ENCODE measurements at regions not wholly inside any gene's neighbourhood (a gene's known extent, or its start where the extent isn't known, plus 50 kb on each side); places are given as distances from the start of the nearest gene placed in this dataset.

DNA sequence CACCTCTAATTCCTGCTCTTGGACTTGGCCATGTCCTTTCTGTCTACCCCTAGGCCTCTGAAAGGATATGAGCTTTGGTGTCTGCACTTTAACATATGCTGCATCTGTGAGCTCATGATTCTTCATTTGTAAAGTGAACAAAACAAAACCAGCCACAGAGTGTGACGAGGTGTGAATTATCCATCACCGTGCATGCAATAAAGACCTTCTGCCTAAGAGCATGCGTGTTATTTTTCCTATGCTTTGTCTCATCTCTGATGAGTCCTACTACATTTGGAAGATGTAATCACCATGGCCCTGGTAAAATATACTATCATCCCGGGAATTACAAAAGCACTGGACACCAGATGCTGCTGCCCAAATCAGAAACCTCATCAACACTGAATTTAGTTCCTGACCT, 103.5 kb upstream of the KCNAB1 start:
- ATAC-seq, result no peak
- TF ChIP-seq CSRNP3 (CRISPR knock-in tag; IDR thresholded peaks at IDR 0.05), result no peak
- TF ChIP-seq TCF4 (CRISPR knock-in tag; IDR thresholded peaks at IDR 0.05; ENCODE audit: borderline replicate concordance), result 0 out of 2 replicates have a peak, but pooled peaks have one; percentile 23

DNA sequence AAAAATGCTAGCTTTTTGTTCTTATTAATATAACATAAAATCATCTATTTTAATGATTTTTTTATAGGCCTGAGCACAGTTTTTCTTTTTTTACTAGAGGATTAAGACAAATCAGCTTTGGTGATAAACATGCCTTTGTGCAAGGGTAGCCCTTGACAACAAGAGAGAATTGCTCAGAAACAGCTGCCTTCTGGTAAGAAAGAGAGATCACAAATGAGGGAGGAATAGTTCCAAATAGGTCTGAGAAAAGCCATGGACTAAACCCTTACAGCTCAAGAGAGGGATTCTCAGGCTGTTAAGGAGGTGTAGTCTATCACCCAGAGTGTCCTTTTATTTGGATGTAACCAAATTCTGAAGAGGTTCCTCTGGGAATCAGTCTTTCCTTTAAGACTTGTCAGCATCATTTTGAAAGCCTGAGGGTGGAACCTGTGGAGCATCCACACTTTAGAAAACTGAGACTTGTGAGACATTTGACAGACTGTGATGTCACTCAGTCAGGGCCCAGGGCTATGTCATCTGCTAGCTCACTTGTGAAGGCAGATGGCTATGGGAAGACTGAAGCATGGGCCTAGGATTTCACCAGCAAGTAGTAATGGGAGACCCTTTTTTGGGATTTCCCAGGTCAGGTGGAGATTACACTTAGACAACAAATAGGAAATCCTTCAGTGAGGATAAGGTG, 102.9 kb upstream of the KCNAB1 start:
- no peak for ATAC-seq
- no peak for TF ChIP-seq TCF4 (CRISPR knock-in tag; IDR thresholded peaks at IDR 0.05; ENCODE audit: borderline replicate concordance)
- TF ChIP-seq ZNF565 (CRISPR knock-in tag; conservative IDR thresholded peaks at IDR 0.05; ENCODE audit: low read depth), result no peak
- TF ChIP-seq OSR1 (CRISPR knock-in tag; IDR thresholded peaks at IDR 0.05), result no peak
- TF ChIP-seq TOX (CRISPR knock-in tag; IDR thresholded peaks at IDR 0.05; ENCODE audit: borderline replicate concordance), result no peak
- TF ChIP-seq, protein P1, sequence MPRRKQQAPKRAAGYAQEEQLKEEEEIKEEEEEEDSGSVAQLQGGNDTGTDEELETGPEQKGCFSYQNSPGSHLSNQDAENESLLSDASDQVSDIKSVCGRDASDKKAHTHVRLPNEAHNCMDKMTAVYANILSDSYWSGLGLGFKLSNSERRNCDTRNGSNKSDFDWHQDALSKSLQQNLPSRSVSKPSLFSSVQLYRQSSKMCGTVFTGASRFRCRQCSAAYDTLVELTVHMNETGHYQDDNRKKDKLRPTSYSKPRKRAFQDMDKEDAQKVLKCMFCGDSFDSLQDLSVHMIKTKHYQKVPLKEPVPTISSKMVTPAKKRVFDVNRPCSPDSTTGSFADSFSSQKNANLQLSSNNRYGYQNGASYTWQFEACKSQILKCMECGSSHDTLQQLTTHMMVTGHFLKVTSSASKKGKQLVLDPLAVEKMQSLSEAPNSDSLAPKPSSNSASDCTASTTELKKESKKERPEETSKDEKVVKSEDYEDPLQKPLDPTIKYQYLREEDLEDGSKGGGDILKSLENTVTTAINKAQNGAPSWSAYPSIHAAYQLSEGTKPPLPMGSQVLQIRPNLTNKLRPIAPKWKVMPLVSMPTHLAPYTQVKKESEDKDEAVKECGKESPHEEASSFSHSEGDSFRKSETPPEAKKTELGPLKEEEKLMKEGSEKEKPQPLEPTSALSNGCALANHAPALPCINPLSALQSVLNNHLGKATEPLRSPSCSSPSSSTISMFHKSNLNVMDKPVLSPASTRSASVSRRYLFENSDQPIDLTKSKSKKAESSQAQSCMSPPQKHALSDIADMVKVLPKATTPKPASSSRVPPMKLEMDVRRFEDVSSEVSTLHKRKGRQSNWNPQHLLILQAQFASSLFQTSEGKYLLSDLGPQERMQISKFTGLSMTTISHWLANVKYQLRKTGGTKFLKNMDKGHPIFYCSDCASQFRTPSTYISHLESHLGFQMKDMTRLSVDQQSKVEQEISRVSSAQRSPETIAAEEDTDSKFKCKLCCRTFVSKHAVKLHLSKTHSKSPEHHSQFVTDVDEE (CRISPR knock-in tag; IDR thresholded peaks at IDR 0.05), result no peak
- TF ChIP-seq, protein P2, sequence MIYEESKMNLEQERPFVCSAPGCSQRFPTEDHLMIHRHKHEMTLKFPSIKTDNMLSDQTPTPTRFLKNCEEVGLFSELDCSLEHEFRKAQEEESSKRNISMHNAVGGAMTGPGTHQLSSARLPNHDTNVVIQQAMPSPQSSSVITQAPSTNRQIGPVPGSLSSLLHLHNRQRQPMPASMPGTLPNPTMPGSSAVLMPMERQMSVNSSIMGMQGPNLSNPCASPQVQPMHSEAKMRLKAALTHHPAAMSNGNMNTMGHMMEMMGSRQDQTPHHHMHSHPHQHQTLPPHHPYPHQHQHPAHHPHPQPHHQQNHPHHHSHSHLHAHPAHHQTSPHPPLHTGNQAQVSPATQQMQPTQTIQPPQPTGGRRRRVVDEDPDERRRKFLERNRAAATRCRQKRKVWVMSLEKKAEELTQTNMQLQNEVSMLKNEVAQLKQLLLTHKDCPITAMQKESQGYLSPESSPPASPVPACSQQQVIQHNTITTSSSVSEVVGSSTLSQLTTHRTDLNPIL (CRISPR knock-in tag; IDR thresholded peaks at IDR 0.05; ENCODE audit: low read depth), result no peak
- no peak for TF ChIP-seq ZFP3 (CRISPR knock-in tag; IDR thresholded peaks at IDR 0.05)
- TF ChIP-seq ZFP30 (CRISPR knock-in tag; IDR thresholded peaks at IDR 0.05), result no peak
- TF ChIP-seq CSRNP3 (CRISPR knock-in tag; IDR thresholded peaks at IDR 0.05), result no peak
- TF ChIP-seq CSDC2 (CRISPR knock-in tag; IDR thresholded peaks at IDR 0.05), result no peak
- TF ChIP-seq PPARA (CRISPR knock-in tag; IDR thresholded peaks at IDR 0.05; ENCODE audit: borderline replicate concordance), result no peak

GRCh38 chr3:156024904-156025533, 95.4 kb upstream of the KCNAB1 start:
- TF ChIP-seq ZNF8 (CRISPR knock-in tag; IDR thresholded peaks at IDR 0.05) (no peak), TCF4 (CRISPR knock-in tag; IDR thresholded peaks at IDR 0.05; ENCODE audit: borderline replicate concordance) (no peak), ZNF565 (CRISPR knock-in tag; conservative IDR thresholded peaks at IDR 0.05; ENCODE audit: low read depth) (no peak), RARB (CRISPR knock-in tag; IDR thresholded peaks at IDR 0.05) (no peak), CSDC2 (CRISPR knock-in tag; IDR thresholded peaks at IDR 0.05) (no peak), ESRRG (CRISPR knock-in tag; IDR thresholded peaks at IDR 0.05) (no peak), ZC3H10 (CRISPR knock-in tag; IDR thresholded peaks at IDR 0.05) (no peak), ZNF70 (CRISPR knock-in tag; IDR thresholded peaks at IDR 0.05) (no peak), BACH2 (CRISPR knock-in tag; IDR thresholded peaks at IDR 0.05; ENCODE audit: borderline replicate concordance) (no peak), ZFP30 (CRISPR knock-in tag; IDR thresholded peaks at IDR 0.05) (no peak)
- TF ChIP-seq, protein P1 (CRISPR knock-in tag; IDR thresholded peaks at IDR 0.05), result no peak
- TF ChIP-seq, protein P3, sequence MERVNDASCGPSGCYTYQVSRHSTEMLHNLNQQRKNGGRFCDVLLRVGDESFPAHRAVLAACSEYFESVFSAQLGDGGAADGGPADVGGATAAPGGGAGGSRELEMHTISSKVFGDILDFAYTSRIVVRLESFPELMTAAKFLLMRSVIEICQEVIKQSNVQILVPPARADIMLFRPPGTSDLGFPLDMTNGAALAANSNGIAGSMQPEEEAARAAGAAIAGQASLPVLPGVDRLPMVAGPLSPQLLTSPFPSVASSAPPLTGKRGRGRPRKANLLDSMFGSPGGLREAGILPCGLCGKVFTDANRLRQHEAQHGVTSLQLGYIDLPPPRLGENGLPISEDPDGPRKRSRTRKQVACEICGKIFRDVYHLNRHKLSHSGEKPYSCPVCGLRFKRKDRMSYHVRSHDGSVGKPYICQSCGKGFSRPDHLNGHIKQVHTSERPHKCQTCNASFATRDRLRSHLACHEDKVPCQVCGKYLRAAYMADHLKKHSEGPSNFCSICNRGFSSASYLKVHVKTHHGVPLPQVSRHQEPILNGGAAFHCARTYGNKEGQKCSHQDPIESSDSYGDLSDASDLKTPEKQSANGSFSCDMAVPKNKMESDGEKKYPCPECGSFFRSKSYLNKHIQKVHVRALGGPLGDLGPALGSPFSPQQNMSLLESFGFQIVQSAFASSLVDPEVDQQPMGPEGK (CRISPR knock-in tag; IDR thresholded peaks at IDR 0.05; ENCODE audit: borderline replicate concordance), result no peak
- ATAC-seq, result no peak

Measured in SK-N-SH treated with all-trans-retinoic acid at 6 μM for 48 hours (cell line).